GM21360 (cell line): ENCODE measurements at regions not wholly inside any gene's neighbourhood (a gene's known extent, or its start where the extent isn't known, plus 50 kb on each side); places are given as distances from the start of the nearest gene placed in this dataset.

ENCODE experiments used
- ATAC-seq: cut with Tn5 transposase; IDR thresholded peaks from one replicate; pipeline ENCODE4 v1.9.1; 2021; ENCODE audit warnings: mild to moderate bottlenecking, moderate library complexity; ENCODE audit not compliant: unreplicated experiment

DNA sequence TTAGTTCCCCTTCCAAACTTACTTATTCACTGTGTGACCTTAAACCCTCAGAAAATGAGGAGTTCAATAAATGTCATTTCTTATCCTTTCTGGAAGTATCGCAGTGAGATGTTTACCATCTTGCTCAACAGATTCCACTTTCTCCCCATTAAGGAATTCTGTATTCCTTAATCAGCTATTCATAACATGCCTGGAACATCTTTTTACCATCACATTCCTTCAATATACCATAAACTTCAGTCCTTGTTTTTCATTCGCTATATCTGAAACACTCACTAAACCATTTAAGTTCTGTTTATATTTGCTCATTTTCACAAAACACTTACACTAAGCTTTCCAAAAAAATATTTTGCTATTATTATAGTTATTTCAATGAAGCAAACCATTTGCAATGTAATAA lies 1158.6 kb downstream of the CDH12 start:
- no peak for ATAC-seq

DNA sequence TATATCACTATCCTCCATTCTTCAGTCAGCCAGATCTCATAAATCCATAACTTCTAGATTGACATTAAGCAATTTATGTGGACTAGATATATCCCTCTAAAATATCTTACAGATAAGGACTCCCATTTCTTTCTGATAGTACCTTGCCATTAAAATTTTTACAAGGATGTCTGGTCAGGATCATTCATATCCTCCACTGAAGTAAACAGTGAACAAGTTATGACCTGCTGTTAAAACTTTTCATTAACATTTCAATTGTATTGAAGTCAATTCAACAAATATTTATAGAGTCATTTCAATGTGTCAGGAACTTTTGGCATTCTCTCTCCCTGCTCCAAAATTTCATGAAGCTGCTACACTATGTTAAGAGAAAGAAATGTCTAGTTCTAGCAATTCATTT lies 1159.6 kb downstream of the CDH12 start:
- ATAC-seq, result no peak

DNA sequence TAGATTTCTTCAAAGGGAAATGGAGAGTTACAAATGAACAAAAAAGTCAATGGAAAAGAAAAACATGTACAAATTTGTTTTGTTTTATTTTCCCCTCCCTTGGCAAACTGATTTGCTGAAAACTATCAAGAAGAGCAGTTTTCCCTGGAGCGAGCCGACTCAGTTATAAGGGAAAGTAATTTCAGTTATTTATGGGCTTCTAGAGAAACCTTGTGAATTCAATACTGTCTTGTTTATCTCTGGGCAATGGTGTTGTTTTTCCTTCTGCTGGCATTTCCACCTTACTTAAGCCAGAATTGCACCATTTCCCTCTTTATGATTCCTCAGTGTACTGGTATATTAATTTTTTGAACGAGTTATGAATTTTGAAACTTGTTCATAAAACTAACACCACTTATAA lies 1163.6 kb downstream of the CDH12 start:
- ATAC-seq, result no peak

DNA sequence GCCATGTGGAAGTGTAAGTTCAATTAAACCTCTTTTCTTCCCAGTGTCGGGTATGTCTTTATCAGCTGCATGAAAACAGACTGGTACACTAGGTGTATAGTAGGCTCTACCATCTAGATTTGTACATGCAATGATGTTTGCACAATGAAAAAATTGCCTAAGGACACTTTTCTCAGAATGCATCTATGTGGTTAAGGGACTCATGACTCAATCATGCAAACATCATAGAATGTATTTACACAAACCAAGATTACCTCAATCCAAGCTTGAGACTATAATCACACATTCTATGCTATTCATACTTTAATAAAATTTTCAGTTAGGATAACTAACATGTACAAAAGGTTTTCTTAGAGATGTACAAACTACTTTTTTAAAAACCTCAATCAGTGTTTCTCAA lies 1164.5 kb downstream of the CDH12 start:
- ATAC-seq, result no peak

GRCh38 chr5:21687621-21688020 lies 1165.5 kb downstream of the CDH12 start:
- no peak for ATAC-seq

- no peak for ATAC-seq
Observed at GRCh38 chr5:21686706-21687105, 1166.4 kb downstream of the CDH12 start.

DNA sequence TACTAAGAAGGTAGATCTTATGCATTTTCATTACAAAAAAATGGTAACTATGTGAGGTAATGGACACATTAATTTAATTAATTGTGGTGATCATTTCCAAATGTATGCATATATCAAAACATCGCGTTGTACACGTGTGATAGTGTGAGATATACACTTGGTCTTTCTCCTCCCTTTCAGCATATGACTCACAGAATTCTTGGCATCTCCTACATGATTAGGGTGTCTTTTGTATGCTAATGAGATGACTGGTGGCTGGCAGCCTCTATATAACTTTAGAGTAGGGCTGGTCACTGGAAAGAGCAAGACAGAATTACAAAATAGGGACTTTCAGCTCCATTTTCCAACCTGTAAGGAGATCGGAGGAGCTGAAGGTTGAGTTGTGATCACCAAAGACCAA lies 1167.6 kb downstream of the CDH12 start:
- no peak for ATAC-seq

GRCh38 chr5:21684992-21685391 lies 1168.2 kb downstream of the CDH12 start:
- ATAC-seq, result no peak

DNA sequence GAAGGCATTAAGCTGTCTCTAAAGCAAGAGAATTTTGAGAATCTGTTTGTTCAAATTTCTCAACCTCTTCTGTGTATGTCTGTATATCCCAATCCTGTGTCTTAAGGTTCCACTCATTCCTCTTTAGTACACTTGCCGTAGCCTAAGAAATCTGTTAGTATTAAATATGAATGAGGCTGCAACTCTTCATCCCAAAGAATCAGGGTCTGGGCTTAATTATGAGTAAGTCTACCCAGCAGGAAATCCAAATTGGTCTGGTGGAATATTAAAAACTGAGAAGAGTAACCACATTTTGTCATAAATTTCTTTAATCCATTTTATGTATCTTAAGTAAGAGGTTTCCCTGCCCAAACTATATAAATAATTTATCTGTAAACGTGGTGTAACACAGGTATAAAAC lies 1171.2 kb downstream of the CDH12 start:
- no peak for ATAC-seq

- no peak for ATAC-seq
Observed at GRCh38 chr5:21680641-21681040, 1172.5 kb downstream of the CDH12 start.

GRCh38 chr5:21680196-21680595 lies 1172.9 kb downstream of the CDH12 start:
- no peak for ATAC-seq

DNA sequence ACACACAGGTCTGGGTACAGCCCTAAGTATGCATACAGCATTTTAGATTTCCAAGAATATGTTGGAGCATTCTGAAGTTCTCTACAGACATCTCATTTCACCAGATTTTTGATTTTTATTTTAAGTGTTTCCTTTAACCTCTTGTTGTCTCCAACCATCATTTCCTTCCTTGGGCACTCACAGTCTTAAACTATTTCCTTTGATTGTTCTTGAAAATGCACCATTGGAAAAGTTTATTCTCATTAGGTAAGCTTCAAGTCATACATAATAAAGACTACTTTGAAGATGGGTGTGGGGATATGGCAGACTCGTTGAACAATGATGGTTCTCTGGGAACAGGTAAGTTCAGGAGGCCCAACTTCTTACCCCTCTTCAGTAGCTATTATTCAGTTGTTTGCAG lies 1174.6 kb downstream of the CDH12 start:
- no peak for ATAC-seq

- ATAC-seq, result no peak
Observed at GRCh38 chr5:21672911-21673310, 1180.2 kb downstream of the CDH12 start.

DNA sequence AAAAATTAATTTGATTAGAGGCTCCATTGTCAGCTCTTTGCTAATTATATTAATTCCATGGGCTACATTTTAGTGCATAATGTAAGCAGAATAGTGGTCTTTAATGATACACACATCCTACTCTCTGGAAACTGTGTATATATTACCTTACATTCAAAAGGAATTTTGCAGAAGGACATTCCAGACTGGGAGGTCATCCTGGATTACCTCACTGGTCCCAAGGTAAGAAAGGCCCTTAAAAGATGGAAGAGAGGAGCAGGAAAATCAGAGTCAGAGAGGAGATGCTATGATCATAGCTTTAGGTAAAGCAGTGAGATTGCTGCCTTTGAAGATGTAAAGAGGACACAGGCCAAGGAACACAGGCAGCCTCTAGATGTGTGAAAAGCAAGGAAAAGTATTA lies 1180.8 kb downstream of the CDH12 start:
- no peak for ATAC-seq

DNA sequence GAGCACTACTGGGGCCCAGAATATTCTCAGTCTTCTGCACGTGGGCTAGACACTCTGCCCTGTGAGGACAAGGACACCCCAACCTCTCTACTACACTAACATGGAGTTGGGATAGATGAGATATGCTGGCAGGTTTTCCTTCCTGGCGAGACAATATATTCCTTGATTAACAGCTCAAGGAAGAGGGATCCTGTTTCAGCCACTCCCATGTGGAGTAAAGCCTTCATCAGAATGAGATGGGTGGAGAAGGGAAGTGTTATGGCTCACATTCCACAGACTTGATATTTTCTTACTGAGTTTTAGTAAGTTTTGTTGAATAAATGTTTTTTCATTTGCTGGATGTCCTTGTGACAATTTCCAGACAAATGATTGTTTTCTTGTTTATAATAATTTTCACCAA lies 1187.6 kb downstream of the CDH12 start:
- ATAC-seq, result no peak

DNA sequence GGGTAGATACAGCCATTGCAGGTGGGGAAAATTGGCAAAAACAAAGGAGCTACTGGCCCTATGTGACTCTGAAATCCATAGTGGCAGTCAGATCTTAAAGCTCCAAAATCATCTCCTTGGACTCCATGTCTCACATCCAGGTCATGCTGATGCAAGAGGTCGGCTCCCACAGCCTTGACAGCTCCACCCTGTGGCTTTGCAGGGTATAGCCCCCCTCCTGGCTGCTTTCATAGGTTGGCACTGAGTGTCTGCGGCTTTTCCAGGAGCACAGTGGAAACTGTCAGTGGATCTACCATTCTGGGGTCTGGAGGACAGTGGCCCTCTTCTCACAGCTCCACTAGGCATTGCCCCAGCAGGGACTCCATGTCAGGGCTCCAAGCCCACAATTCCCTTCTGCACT lies 1190.1 kb downstream of the CDH12 start:
- ATAC-seq, result no peak

- no peak for ATAC-seq
Observed at GRCh38 chr5:21661184-21661583, 1192.0 kb downstream of the CDH12 start.

DNA sequence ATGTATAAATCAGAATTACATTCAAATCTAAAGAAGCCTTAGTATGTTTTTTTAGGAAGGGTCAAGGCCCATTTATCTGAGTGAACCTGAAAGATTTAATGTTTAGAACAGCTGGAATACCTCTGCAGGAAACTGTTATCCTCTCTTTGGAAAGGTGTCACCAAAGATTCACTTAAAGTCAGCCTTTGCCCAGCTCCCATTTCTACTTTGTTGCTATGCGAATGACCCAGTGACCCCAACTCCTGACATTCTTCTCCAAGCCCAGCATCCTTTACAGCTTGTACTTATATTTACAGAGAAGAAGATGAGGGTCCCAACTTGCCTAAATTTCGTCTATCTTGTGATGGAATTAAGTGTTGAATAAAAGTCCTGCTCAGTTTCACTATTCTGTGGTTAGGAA lies 1198.6 kb downstream of the CDH12 start:
- no peak for ATAC-seq

DNA sequence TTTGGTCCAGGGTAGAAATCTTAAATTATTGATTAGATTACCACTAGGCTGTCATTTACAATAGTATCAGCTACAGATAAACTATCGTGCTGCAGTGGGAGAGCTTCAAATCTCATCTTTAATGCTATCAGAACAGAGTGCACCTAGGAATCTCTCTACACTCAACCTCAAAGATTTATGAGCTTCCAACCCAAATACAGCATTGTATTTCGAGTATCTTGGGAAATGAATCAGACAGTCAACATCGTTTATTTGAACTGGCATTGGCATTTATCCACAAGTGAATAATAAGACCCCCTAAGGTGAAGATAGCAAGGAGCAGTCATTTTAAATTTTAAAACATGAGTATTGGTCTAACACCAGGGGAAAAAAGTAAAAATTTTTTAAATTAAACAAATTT lies 1203.2 kb downstream of the CDH12 start:
- no peak for ATAC-seq

DNA sequence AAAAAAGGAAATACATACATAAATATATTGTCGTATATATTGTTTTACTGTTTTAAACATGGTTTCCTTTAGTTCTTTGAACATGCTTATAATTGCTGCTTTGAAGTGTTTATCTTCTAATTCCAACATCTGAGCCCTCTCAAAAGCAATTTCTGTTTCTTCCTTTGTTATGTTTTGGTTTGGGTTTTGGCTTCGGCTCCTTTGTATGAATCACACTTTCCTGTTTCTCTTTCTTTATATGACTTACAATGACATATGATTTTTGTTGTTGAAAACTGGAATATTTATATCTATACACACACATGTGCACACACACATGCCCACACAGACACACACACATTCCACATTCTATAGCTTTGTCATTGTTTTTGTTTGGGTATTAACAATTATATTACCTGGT lies 1206.7 kb downstream of the CDH12 start:
- ATAC-seq, result no peak

GRCh38 chr5:21644032-21644431 lies 1209.1 kb downstream of the CDH12 start:
- ATAC-seq, result no peak

- ATAC-seq, result no peak
Observed at GRCh38 chr5:21642312-21642711, 1210.8 kb downstream of the CDH12 start.

GRCh38 chr5:21623831-21624230 lies 1229.3 kb downstream of the CDH12 start:
- ATAC-seq, result no peak

DNA sequence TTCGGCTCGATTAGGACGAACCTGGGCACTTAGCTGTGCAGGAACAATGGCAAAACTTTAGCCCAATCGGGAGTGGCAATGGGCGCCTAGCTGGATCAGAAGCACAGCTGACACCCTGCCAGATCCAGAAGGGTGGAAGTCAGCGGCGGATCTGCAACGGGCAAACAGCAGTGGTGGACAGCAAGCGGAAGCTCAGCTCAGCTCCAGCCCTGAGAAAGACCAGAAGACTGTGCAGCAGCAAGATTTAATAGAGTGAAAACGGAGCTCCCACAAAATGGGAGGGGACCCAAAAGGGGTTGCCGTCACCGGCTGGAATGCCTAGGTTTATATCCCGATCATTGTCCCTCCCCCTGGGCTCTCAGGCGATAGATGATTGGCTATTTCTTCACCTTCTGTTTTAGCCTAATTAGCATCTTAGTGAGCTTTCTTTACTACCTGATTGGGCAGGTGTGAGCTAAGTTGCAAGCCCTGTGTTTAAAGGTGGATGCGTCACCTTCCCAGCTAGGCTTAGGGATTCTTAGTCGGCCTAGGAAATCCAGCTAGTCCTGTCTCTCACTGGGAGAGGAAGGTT lies 1237.9 kb downstream of the CDH12 start:
- no peak for ATAC-seq
